HEK293 (cell line): ENCODE measurements at regions not wholly inside any gene's neighbourhood (a gene's known extent, or its start where the extent isn't known, plus 50 kb on each side); places are given as distances from the start of the nearest gene placed in this dataset.

Experiments used
- MYNN ChIP-seq: fragments of 450-650 bp; formaldehyde crosslinking; IDR thresholded peaks from 2 replicates; pipeline ENCODE4 v1.5.1; 2016; ENCODE audit warnings: missing biosample characterization, missing genetic modification characterization, borderline replicate concordance
- YY1 ChIP-seq: fragments of 450-650 bp; formaldehyde crosslinking; IDR thresholded peaks from 2 replicates; pipeline ENCODE4 v1.5.1; 2018; ENCODE audit warnings: missing biosample characterization, missing genetic modification characterization
- ZNF121 ChIP-seq: fragments of 450-650 bp; formaldehyde crosslinking; IDR thresholded peaks from 2 replicates; pipeline ENCODE4 v1.5.1; 2016; ENCODE audit warnings: missing biosample characterization, missing genetic modification characterization
- ZNF211 ChIP-seq: fragments of 450-650 bp; formaldehyde crosslinking; IDR thresholded peaks from 2 replicates; pipeline ENCODE4 v1.5.1; 2016; ENCODE audit warnings: low read depth, missing biosample characterization, missing genetic modification characterization
- ZNF335 ChIP-seq: fragments of 450-650 bp; formaldehyde crosslinking; conservative IDR thresholded peaks from 2 replicates; pipeline ENCODE4 v1.5.1; 2016; ENCODE audit warnings: missing biosample characterization, missing genetic modification characterization
- ZNF391 ChIP-seq: fragments of 450-650 bp; formaldehyde crosslinking; IDR thresholded peaks from 2 replicates; pipeline ENCODE4 v1.5.1; 2016; ENCODE audit warnings: low read depth, missing biosample characterization, missing genetic modification characterization, borderline replicate concordance
- TF ChIP-seq, protein P1 (sequence below): fragments of 450-650 bp; formaldehyde crosslinking; IDR thresholded peaks from 2 replicates; pipeline ENCODE4 v1.5.1; 2016; ENCODE audit warnings: missing biosample characterization, missing genetic modification characterization
- TF ChIP-seq, protein P2 (sequence below): fragments of 450-650 bp; formaldehyde crosslinking; IDR thresholded peaks from 2 replicates; pipeline ENCODE4 v1.5.1; 2017; ENCODE audit warnings: missing biosample characterization, missing genetic modification characterization
- TF ChIP-seq, protein P3 (sequence below): fragments of 450-650 bp; formaldehyde crosslinking; IDR thresholded peaks from 2 replicates; pipeline ENCODE4 v1.5.1; 2016; ENCODE audit warnings: missing biosample characterization, missing genetic modification characterization
- TF ChIP-seq, protein P4 (sequence below): fragments of 450-650 bp; formaldehyde crosslinking; optimal IDR thresholded peaks from 2 replicates; pipeline ENCODE3; 2016; ENCODE audit warnings: missing biosample characterization, mild to moderate bottlenecking, missing genetic modification characterization
- TF ChIP-seq, protein P5 (sequence below): fragments of 450-650 bp; formaldehyde crosslinking; IDR thresholded peaks from 2 replicates; pipeline ENCODE4 v1.5.1; 2016; ENCODE audit warnings: missing biosample characterization, missing genetic modification characterization

DNA sequence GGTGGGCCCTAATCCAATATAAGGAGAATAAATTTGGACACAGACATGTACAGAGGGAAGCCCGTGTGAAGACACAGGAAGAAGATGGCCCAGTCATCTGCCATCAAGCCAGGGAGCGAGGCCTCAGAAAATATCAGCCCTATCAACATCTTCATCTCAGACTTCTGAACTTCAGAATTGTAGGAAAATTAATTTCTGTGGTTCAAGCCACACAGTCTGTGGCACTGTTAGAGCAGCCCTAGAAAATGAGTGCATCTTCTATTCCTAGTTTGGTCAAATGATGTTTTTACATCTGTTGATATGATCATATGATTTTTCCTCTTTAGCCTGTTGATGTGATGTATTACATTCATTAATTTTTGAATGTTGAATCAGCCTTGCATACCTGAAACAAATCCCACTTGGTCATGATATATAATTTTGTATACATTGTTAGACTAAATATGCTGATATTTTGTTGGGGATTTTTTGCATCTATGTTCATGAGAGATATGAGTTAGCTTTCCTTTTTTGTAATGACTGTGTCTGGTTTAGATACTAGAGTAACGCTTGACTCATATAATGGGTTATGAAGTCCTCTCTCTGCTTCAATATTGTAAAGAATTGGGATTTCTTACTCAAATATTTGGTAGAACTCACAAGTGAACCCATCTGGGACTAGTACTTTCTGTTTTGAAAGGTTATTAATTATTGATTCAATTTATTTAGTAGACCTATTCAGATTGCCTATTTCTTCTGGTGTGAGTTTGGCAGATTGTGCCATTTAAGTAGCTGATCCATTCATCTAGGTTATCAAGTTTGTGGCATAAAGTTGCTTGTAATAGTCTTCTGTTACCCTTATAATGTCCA, 451.4 kb downstream of the EIPR1 start:
- no peak for TF ChIP-seq ZNF335 (tag by site-specific recombination)
- TF ChIP-seq, protein P1, sequence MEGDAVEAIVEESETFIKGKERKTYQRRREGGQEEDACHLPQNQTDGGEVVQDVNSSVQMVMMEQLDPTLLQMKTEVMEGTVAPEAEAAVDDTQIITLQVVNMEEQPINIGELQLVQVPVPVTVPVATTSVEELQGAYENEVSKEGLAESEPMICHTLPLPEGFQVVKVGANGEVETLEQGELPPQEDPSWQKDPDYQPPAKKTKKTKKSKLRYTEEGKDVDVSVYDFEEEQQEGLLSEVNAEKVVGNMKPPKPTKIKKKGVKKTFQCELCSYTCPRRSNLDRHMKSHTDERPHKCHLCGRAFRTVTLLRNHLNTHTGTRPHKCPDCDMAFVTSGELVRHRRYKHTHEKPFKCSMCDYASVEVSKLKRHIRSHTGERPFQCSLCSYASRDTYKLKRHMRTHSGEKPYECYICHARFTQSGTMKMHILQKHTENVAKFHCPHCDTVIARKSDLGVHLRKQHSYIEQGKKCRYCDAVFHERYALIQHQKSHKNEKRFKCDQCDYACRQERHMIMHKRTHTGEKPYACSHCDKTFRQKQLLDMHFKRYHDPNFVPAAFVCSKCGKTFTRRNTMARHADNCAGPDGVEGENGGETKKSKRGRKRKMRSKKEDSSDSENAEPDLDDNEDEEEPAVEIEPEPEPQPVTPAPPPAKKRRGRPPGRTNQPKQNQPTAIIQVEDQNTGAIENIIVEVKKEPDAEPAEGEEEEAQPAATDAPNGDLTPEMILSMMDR: no peak
- no peak for TF ChIP-seq ZNF121 (tag by site-specific recombination)
- TF ChIP-seq ZNF211: no peak
- TF ChIP-seq, protein P2, sequence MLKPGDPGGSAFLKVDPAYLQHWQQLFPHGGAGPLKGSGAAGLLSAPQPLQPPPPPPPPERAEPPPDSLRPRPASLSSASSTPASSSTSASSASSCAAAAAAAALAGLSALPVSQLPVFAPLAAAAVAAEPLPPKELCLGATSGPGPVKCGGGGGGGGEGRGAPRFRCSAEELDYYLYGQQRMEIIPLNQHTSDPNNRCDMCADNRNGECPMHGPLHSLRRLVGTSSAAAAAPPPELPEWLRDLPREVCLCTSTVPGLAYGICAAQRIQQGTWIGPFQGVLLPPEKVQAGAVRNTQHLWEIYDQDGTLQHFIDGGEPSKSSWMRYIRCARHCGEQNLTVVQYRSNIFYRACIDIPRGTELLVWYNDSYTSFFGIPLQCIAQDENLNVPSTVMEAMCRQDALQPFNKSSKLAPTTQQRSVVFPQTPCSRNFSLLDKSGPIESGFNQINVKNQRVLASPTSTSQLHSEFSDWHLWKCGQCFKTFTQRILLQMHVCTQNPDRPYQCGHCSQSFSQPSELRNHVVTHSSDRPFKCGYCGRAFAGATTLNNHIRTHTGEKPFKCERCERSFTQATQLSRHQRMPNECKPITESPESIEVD (tag by site-specific recombination): no peak
- TF ChIP-seq, protein P3, sequence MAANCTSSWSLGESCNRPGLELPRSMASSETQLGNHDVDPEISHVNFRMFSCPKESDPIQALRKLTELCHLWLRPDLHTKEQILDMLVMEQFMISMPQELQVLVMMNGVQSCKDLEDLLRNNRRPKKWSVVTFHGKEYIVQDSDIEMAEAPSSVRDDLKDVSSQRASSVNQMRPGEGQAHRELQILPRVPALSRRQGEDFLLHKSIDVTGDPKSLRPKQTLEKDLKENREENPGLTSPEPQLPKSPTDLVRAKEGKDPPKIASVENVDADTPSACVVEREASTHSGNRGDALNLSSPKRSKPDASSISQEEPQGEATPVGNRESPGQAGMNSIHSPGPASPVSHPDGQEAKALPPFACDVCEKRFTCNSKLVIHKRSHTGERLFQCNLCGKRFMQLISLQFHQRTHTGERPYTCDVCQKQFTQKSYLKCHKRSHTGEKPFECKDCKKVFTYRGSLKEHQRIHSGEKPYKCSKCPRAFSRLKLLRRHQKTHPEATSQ (tag by site-specific recombination): no peak
- TF ChIP-seq MYNN (tag by site-specific recombination): no peak
- TF ChIP-seq, protein P4, sequence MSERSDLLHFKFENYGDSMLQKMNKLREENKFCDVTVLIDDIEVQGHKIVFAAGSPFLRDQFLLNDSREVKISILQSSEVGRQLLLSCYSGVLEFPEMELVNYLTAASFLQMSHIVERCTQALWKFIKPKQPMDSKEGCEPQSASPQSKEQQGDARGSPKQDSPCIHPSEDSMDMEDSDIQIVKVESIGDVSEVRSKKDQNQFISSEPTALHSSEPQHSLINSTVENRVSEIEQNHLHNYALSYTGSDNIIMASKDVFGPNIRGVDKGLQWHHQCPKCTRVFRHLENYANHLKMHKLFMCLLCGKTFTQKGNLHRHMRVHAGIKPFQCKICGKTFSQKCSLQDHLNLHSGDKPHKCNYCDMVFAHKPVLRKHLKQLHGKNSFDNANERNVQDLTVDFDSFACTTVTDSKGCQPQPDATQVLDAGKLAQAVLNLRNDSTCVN (tag by site-specific recombination): no peak
- TF ChIP-seq ZNF391 (tag by site-specific recombination): no peak
- TF ChIP-seq, protein P5, sequence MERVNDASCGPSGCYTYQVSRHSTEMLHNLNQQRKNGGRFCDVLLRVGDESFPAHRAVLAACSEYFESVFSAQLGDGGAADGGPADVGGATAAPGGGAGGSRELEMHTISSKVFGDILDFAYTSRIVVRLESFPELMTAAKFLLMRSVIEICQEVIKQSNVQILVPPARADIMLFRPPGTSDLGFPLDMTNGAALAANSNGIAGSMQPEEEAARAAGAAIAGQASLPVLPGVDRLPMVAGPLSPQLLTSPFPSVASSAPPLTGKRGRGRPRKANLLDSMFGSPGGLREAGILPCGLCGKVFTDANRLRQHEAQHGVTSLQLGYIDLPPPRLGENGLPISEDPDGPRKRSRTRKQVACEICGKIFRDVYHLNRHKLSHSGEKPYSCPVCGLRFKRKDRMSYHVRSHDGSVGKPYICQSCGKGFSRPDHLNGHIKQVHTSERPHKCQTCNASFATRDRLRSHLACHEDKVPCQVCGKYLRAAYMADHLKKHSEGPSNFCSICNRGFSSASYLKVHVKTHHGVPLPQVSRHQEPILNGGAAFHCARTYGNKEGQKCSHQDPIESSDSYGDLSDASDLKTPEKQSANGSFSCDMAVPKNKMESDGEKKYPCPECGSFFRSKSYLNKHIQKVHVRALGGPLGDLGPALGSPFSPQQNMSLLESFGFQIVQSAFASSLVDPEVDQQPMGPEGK: no peak
- TF ChIP-seq YY1: no peak
